IMR-90 (cell line): ENCODE measurements at regions not wholly inside any gene's neighbourhood (a gene's known extent, or its start where the extent isn't known, plus 50 kb on each side); places are given as distances from the start of the nearest gene placed in this dataset.

Source experiments
- ATAC-seq: fragments of 200-7000 bp; cut with Tn5 transposase; 2 replicates; pipeline ENCODE4 v1.9.1; 2020; ENCODE audit warnings: low read depth, mild to moderate bottlenecking, moderate library complexity
- BruUV-seq: library from RNA; stranded (reverse); fragments of 400-500 nt; replicated peaks from 2 replicates; lab custom pipeline; 2021; lab: Mats Ljungman, UMichigan
- CTCF ChIA-PET: fragments of 300-600 bp; formaldehyde crosslinking; extraction: SDS; loops from one replicate; lab custom pipeline; 2021; ENCODE audit warnings: antibody characterized with exemption; lab: Yijun Ruan, JAX
- POLR2A ChIA-PET: fragments of 300-600 bp; sonication (Branson Sonifier 250); formaldehyde crosslinking; loops from one replicate; lab custom pipeline; 2022; ENCODE audit warnings: antibody characterized with exemption; ENCODE audit not compliant: unreplicated experiment; lab: Charles Lee
- DNase-seq: peaks from one replicate; pipeline ENCODE4 v3.0.0; 2013
- H2AFZ ChIP-seq: replicated peaks from 2 replicates; pipeline ENCODE3; 2013; ENCODE audit warnings: low read length, mild to moderate bottlenecking; ENCODE audit not compliant: poor library complexity
- H2AK5ac ChIP-seq: 2 replicates; pipeline ENCODE4 v1.6.1; 2013; ENCODE audit warnings: low read depth, low read length, inconsistent platforms
- H2AK9ac ChIP-seq: replicated peaks from 2 replicates; pipeline ENCODE3; 2013; ENCODE audit warnings: mild to moderate bottlenecking, low read depth, low read length, moderate library complexity; ENCODE audit not compliant: poor library complexity
- H2BK120ac ChIP-seq: 2 replicates; pipeline ENCODE4 v1.6.1; 2013; ENCODE audit warnings: low read depth, low read length, inconsistent platforms
- H2BK15ac ChIP-seq: 3 replicates; pipeline ENCODE4 v1.6.1; 2013; ENCODE audit warnings: low read depth, low read length, inconsistent platforms
- H2BK20ac ChIP-seq: 2 replicates; pipeline ENCODE4 v1.6.1; 2013; ENCODE audit warnings: low read depth, mild to moderate bottlenecking, inconsistent platforms, low read length, moderate library complexity
- H2BK5ac ChIP-seq: 2 replicates; pipeline ENCODE4 v1.6.1; 2013; ENCODE audit warnings: mild to moderate bottlenecking, low read depth, low read length, inconsistent platforms; ENCODE audit not compliant: poor library complexity, severe bottlenecking
- H3K14ac ChIP-seq: replicated peaks from 2 replicates; pipeline ENCODE4 v1.6.1; 2013; ENCODE audit warnings: low read depth, low read length, inconsistent platforms
- H3K18ac ChIP-seq: 2 replicates; pipeline ENCODE4 v1.6.1; 2013; ENCODE audit warnings: low read depth, low read length, control low read depth
- H3K23ac ChIP-seq: 2 replicates; pipeline ENCODE4 v1.6.1; 2013; ENCODE audit warnings: low read depth, low read length, inconsistent platforms
- H3K27ac ChIP-seq: 2 replicates; pipeline ENCODE4 v1.5.1; 2013; ENCODE audit warnings: mild to moderate bottlenecking, control low read depth, low read length; ENCODE audit not compliant: insufficient read depth
- H3K27me3 ChIP-seq: 2 replicates; pipeline ENCODE4 v1.6.1; 2013; ENCODE audit warnings: low read length; ENCODE audit not compliant: control insufficient read depth, insufficient read depth
- H3K36me3 ChIP-seq: 2 replicates; pipeline ENCODE4 v1.6.1; 2013; ENCODE audit warnings: low read length, mixed read lengths; ENCODE audit not compliant: control insufficient read depth, insufficient read depth
- H3K4ac ChIP-seq: 2 replicates; pipeline ENCODE4 v1.6.1; 2013; ENCODE audit warnings: low read depth, low read length, inconsistent platforms
- H3K4me1 ChIP-seq: 2 replicates; pipeline ENCODE4 v1.6.1; 2013; ENCODE audit warnings: low read length, mixed read lengths; ENCODE audit not compliant: control insufficient read depth, insufficient read depth
- H3K4me2 ChIP-seq: 2 replicates; pipeline ENCODE4 v1.6.1; 2013; ENCODE audit warnings: low read depth, mild to moderate bottlenecking, control low read depth, low read length, moderate library complexity
- H3K4me3 ChIP-seq: 2 replicates; pipeline ENCODE4 v1.5.1; 2013; ENCODE audit warnings: low read depth, mild to moderate bottlenecking, control low read depth, low read length, moderate library complexity; ENCODE audit not compliant: insufficient read depth
- H3K56ac ChIP-seq: 2 replicates; pipeline ENCODE4 v1.6.1; 2013; ENCODE audit warnings: low read length, inconsistent platforms; ENCODE audit not compliant: insufficient read depth; ENCODE audit errors: extremely low read depth
- H3K79me1 ChIP-seq, 2 experiments: 2 replicates each; pipeline ENCODE4 v1.6.1; 2013; ENCODE audit warnings: low read length in 2 of 2, inconsistent platforms in 1 of 2, low read depth in 1 of 2
- H3K9ac ChIP-seq: 2 replicates; pipeline ENCODE4 v1.6.1; 2013; ENCODE audit warnings: low read depth, low read length, control low read depth
- H3K9me1 ChIP-seq: 2 replicates; pipeline ENCODE4 v1.6.1; 2013; ENCODE audit warnings: low read length, inconsistent platforms; ENCODE audit not compliant: insufficient read depth
- H3K9me3 ChIP-seq: 2 replicates; pipeline ENCODE4 v1.6.1; 2013; ENCODE audit warnings: low read length; ENCODE audit not compliant: control insufficient read depth, insufficient read depth
- H4K20me1 ChIP-seq: 2 replicates; pipeline ENCODE4 v1.6.1; 2013; ENCODE audit warnings: low read length, inconsistent platforms; ENCODE audit not compliant: insufficient read depth
- H4K5ac ChIP-seq: 2 replicates; pipeline ENCODE4 v1.6.1; 2013; ENCODE audit warnings: mild to moderate bottlenecking, low read depth, low read length, control low read depth
- H4K8ac ChIP-seq, 2 experiments: 2 replicates each; pipeline ENCODE4 v1.6.1; 2013; ENCODE audit warnings: low read depth in 2 of 2, low read length in 2 of 2, control low read depth in 1 of 2, inconsistent platforms in 1 of 2
- H4K91ac ChIP-seq: 2 replicates; pipeline ENCODE4 v1.6.1; 2013; ENCODE audit warnings: low read depth, low read length, inconsistent platforms; ENCODE audit not compliant: insufficient read depth
- CHD1 ChIP-seq: IDR thresholded peaks from 2 replicates; pipeline ENCODE4 v1.6.1; 2012; ENCODE audit warnings: low read depth, low read length, improper control_type of control experiment
- MAFK ChIP-seq: IDR thresholded peaks from 2 replicates; pipeline ENCODE4 v1.6.1; 2012; ENCODE audit warnings: low read depth, low read length, improper control_type of control experiment
- MXI1 ChIP-seq: IDR thresholded peaks from 2 replicates; pipeline ENCODE4 v1.6.1; 2012; ENCODE audit warnings: low read depth, mild to moderate bottlenecking, low read length, moderate library complexity, borderline replicate concordance
- NFE2L2 ChIP-seq: fragments of 150-350 bp; IDR thresholded peaks from 2 replicates; pipeline ENCODE4 v1.6.1; 2016; ENCODE audit warnings: low read depth, mild to moderate bottlenecking, low read length
- POLR2A ChIP-seq: IDR thresholded peaks from 2 replicates; pipeline ENCODE4 v1.6.1; 2012; ENCODE audit warnings: mild to moderate bottlenecking, low read depth, low read length
- RAD21 ChIP-seq: IDR thresholded peaks from 2 replicates; pipeline ENCODE4 v1.6.1; 2012; ENCODE audit warnings: low read length, improper control_type of control experiment
- RFX5 ChIP-seq: IDR thresholded peaks from 2 replicates; pipeline ENCODE4 v1.8.0; 2012; ENCODE audit warnings: low read depth, mild to moderate bottlenecking, low read length, moderate library complexity
- WGBS, 2 experiments: methylation state at CpG; one replicate each; pipeline versions ENCODE4 v1.1.5 to v1.1.7; 2013; ENCODE audit warnings: missing lambda C conversion rate in 2 of 2; ENCODE audit not compliant: insufficient read length in 1 of 2; ENCODE audit errors: extremely low coverage in 2 of 2; 5-methylcytosine and 5-hydroxymethylcytosine counted together
- dilution Hi-C: fragments of 300-500 bp; cut with HindIII; formaldehyde crosslinking; loops from one replicate; pipeline ENCODE4 v1.14.3; 2018; ENCODE audit warnings: low sequenced_read_pairs; ENCODE audit not compliant: unreplicated experiment
- in situ Hi-C: fragments of 300-500 bp; cut with MboI; formaldehyde crosslinking; loops from 3 replicates; pipeline ENCODE4 v1.14.3; 2019; ENCODE audit warnings: low sequenced_read_pairs, inconsistent platforms, mixed read lengths
- intact Hi-C: fragments of 100-400 bp; cut with micrococcal nuclease; formaldehyde crosslinking; loops from 2 replicates; pipeline ENCODE4 v1.10.0; 2022

- DNase-seq (no peak), ATAC-seq (no peak)
- Histone ChIP-seq H4K20me1 (no peaks in the 10 kb centered on the region), H3K14ac (no peak overlapping the region), H2AK9ac (no peak overlapping the region), H3K4me3 (no peak overlapping the region), H3K9me3 (no peaks in the 10 kb centered on the region), H3K27ac (no peak overlapping the region), H3K23ac (no peak overlapping the region), H2BK120ac (no peak overlapping the region), H3K18ac (no peak overlapping the region), H2AFZ (no peak overlapping the region), H3K9ac (no peak overlapping the region), H4K91ac (no peak overlapping the region), H3K4ac (no peak overlapping the region), H3K4me2 (no peak overlapping the region), H3K4me1 (peaks cover 2% of the 10 kb centered on the region; the same call in 1 of the 2 replicates), H2BK15ac (no peak overlapping the region), H2BK20ac (no peak overlapping the region), H2BK5ac (no peak overlapping the region), H2AK5ac (no peak overlapping the region), H3K79me1 (no peaks in the 10 kb centered on the region), H3K9me1 (peaks cover 3% of the 10 kb centered on the region; the same call in 1 of the 2 replicates), H4K8ac (no peak overlapping the region), H3K36me3 (no peaks in the 10 kb centered on the region), H3K56ac (no peak overlapping the region), H3K27me3 (no peaks in the 10 kb centered on the region), H4K5ac (no peak overlapping the region)
- BruUV-seq: no TSS peak
- in situ Hi-C loops (no loop called here), intact Hi-C loops (no loop called here), dilution Hi-C loops (no loop called here)
- WGBS, 2 experiments: no CpG with 5 or more reads among the region's 3 CpGs
- no peak for TF ChIP-seq RAD21
- TF ChIP-seq MAFK: no peak
- TF ChIP-seq RFX5: no peak
- no peak for TF ChIP-seq MXI1
- TF ChIP-seq POLR2A: no peak
- TF ChIP-seq NFE2L2: no peak
- TF ChIP-seq CHD1: no peak
- ChIA-PET POLR2A (no interaction called here), CTCF (interaction anchor here (1.7 kb wide), 1 partner anchor 11 kb away, joined by 4 read pairs; no protein-coding TSS in a partner anchor)
Observed at GRCh38 chr6:74927299-74927698, 278.6 kb downstream of the COL12A1 start.
